H1 (cell line): ENCODE measurements at regions not wholly inside any gene's neighbourhood (a gene's known extent, or its start where the extent isn't known, plus 50 kb on each side); places are given as distances from the start of the nearest gene placed in this dataset.

ENCODE experiments used
- CHD7 ChIP-seq: fragments of 300-600 bp; sonication (generic); IDR thresholded peaks from 2 replicates; pipeline ENCODE4 v1.7.1; 2012; ENCODE audit warnings: low read length, moderate library complexity, mild to moderate bottlenecking, inconsistent platforms; ENCODE audit not compliant: insufficient replicate concordance
- E2F6 ChIP-seq: IDR thresholded peaks from 2 replicates; pipeline ENCODE4 v1.6.1; 2012; ENCODE audit warnings: inconsistent platforms
- EP300 ChIP-seq, 2 experiments: IDR thresholded peaks; 1 replicate in 1 of 2; 2 replicates in 1 of 2; pipeline ENCODE4 v1.6.1; 2011 to 2012; ENCODE audit warnings: low read depth in 2 of 2, low read length in 2 of 2, mild to moderate bottlenecking in 2 of 2, borderline replicate concordance in 1 of 2, inconsistent platforms in 1 of 2, moderate library complexity in 1 of 2
- FOSL1 ChIP-seq: IDR thresholded peaks from 2 replicates; pipeline ENCODE4 v1.6.1; 2011; ENCODE audit warnings: mild to moderate bottlenecking, low read depth, low read length, moderate library complexity; ENCODE audit not compliant: insufficient read depth
- KDM5A ChIP-seq: fragments of 200-600 bp; IDR thresholded peaks from 2 replicates; pipeline ENCODE4 v1.7.1; 2012; ENCODE audit warnings: mild to moderate bottlenecking, low read length, inconsistent platforms, mixed read lengths
- POLR2A ChIP-seq, 2 experiments: IDR thresholded peaks; 1 replicate in 1 of 2; 2 replicates in 1 of 2; pipeline ENCODE4 v1.6.1; 2011; ENCODE audit warnings: low read depth in 2 of 2, low read length in 2 of 2, mild to moderate bottlenecking in 2 of 2; ENCODE audit errors: control extremely low read depth in 1 of 2
- POU5F1 ChIP-seq: IDR thresholded peaks from 2 replicates; pipeline ENCODE4 v1.6.1; 2011; ENCODE audit warnings: low read depth, mild to moderate bottlenecking, low read length, moderate library complexity

GRCh38 chr7:152989889-152990380 lies 230.4 kb downstream of the ACTR3B start (continued):
- TF ChIP-seq EP300 (IDR thresholded peaks at IDR 0.05; ENCODE audit: borderline replicate concordance in 1 of 2, low read depth in 2 of 2, low read length in 2 of 2), result peak in 1 of 2 experiments; percentile 26; a peak in 1 of 3 replicates
- TF ChIP-seq CHD7, result no peak
- no peak for TF ChIP-seq E2F6
- TF ChIP-seq FOSL1, result no peak
- TF ChIP-seq POLR2A (IDR thresholded peaks at IDR 0.05; ENCODE audit: control extremely low read depth in 1 of 2, low read depth in 2 of 2, low read length in 2 of 2), result peak in 1 of 2 experiments; percentile 67; a peak in 1 of 3 replicates
- TF ChIP-seq KDM5A, result no peak
- no peak for TF ChIP-seq POU5F1
